ENCODE measurements at regions not wholly inside any gene's neighbourhood (a gene's known extent, or its start where the extent isn't known, plus 50 kb on each side); places are given as distances from the start of the nearest gene placed in this dataset.
A peak's percentile ranks its signal among the peaks of the same experiment; 100 is the strongest.
"Not testable (repeated sequence)": the region's sequence is repeated elsewhere in the genome, so short reads cannot be mapped to it uniquely, and the experiment has no call there.

DNA sequence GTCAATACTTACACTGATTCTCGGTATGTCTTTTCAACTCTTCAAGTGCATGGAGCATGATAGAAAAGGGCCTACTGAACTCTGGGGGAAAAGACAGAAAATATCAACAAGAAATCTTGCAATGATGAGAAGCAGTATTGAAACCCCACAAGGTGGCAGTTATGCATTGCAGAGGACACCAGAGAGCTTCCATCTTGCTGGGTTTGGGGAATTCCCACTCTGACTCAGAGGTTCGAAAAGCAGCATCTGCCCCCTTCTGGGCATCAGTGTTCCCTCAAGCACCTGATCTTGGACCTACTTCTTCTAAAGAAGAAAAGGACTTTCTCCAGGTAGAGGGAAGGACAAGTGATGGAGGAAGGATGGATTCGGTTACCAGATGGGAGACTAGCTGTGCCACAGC lies 147.5 kb upstream of the OSBPL11 start:
- not testable (repeated sequence) for H3K4me1 ChIP-seq (ENCODE audit: control insufficient read depth in 2 of 2, insufficient read depth in 2 of 2, low read length in 2 of 2); H3K36me3 ChIP-seq (ENCODE audit: control insufficient read depth in 2 of 2, insufficient read depth in 2 of 2, low read length in 1 of 2); H3K27ac ChIP-seq (ENCODE audit: low read depth in 1 of 2, low read length in 1 of 2); H3K27me3 ChIP-seq (ENCODE audit: control insufficient read depth in 2 of 2, insufficient read depth in 1 of 2, low read length in 1 of 2); H3K9me3 ChIP-seq (ENCODE audit: control insufficient read depth in 2 of 2, insufficient read depth in 1 of 2, low read length in 1 of 2); H3K4me3 ChIP-seq (ENCODE audit: low read length in 2 of 2)
- 68% methylated on average over 2 of the region's 3 CpGs for WGBS
- peak in 1 of 9 donors; percentile 12 for DNase-seq (ENCODE audit: low read depth in 6 of 9, low spot score in 9 of 9)

DNA sequence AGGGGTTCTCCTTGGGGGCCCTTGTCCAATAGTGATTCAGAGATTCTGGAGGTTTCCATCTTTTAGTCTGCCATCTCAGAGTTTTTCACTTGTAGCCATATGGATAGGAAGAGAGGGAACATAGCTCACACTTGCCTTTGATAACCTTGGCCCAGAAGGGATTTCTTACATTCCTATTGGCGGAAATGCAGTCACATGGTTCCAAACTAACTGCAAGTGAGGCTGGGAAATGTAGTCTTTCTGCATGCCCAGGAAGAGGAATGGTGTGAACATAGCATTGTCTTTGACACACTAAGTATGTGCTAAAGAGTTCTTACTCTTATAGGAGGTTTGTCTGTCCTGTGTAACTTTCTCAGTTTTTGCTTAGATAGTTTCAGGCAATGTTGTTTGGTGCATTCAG lies 161.8 kb upstream of the OSBPL11 start:
- H3K9me3 ChIP-seq (ENCODE audit: control insufficient read depth in 2 of 2, insufficient read depth in 1 of 2, low read length in 1 of 2); H3K4me3 ChIP-seq (ENCODE audit: low read length in 2 of 2); H3K27ac ChIP-seq (ENCODE audit: low read depth in 1 of 2, low read length in 1 of 2); H3K4me1 ChIP-seq (ENCODE audit: control insufficient read depth in 2 of 2, insufficient read depth in 2 of 2, low read length in 2 of 2); H3K27me3 ChIP-seq (ENCODE audit: control insufficient read depth in 2 of 2, insufficient read depth in 1 of 2, low read length in 1 of 2); H3K36me3 ChIP-seq (ENCODE audit: control insufficient read depth in 2 of 2, insufficient read depth in 2 of 2, low read length in 1 of 2): not testable (repeated sequence)
- DNase-seq (ENCODE audit: low read depth in 6 of 9, low spot score in 9 of 9), result peak in 1 of 9 donors; percentile 16
- 89% methylated on average over 1 of the region's 1 CpG for WGBS

DNA sequence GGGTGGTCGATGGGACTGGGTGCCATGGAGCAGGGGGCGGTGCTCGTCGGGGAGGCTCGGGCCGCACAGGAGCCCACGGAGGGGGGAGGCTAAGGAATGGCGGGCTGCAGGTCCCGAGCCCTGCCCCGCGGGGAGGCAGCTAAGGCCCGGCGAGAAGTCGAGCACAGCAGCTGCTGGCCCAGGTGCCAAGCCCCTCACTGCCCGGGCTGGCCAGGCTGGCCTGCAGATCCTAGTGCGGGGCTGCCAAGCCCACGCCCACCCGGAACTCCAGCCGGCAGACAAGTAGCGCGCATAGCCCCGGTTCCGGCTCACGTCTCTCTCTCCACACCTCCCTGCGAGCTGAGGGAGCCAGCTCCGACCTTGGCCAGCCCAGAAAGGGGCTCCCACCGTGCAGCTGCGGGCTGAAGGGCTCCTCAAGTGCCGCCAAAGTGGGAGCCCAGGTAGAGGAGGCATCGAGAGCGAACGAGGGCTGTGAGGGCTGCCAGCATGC lies 163.4 kb upstream of the OSBPL11 start:
- H3K36me3 ChIP-seq (ENCODE audit: control insufficient read depth in 2 of 2, insufficient read depth in 2 of 2, low read length in 1 of 2); DNase-seq (ENCODE audit: low read depth in 6 of 9, low spot score in 9 of 9); H3K4me3 ChIP-seq (ENCODE audit: low read length in 2 of 2); H3K9me3 ChIP-seq (ENCODE audit: control insufficient read depth in 2 of 2, insufficient read depth in 1 of 2, low read length in 1 of 2); H3K27ac ChIP-seq (ENCODE audit: low read depth in 1 of 2, low read length in 1 of 2); H3K4me1 ChIP-seq (ENCODE audit: control insufficient read depth in 2 of 2, insufficient read depth in 2 of 2, low read length in 2 of 2); H3K27me3 ChIP-seq (ENCODE audit: control insufficient read depth in 2 of 2, insufficient read depth in 1 of 2, low read length in 1 of 2): not testable (repeated sequence)
- WGBS, result 96% methylated on average over 32 of the region's 32 CpGs

DNA sequence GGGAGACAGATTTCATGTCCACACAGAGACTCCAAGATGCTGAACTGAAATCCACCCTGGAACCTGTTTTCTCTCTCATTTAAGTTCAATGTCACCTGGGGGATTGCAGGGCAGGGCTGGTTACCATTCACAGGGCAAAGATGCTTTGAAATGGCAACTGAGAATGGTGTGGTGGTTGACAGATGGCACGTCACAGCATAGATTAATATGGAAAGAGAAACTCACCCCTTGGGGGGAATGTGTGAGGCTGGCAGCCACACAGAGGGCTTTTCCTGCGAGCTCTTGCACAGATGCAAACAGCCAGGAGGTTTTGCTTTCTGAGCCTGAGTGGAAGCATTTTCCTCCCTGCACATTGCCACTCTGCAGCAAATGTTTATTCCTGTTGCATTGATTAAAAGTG lies 167.3 kb upstream of the OSBPL11 start:
- H3K36me3 ChIP-seq (ENCODE audit: control insufficient read depth in 2 of 2, insufficient read depth in 2 of 2, low read length in 1 of 2); H3K27ac ChIP-seq (ENCODE audit: low read depth in 1 of 2, low read length in 1 of 2); H3K4me1 ChIP-seq (ENCODE audit: control insufficient read depth in 2 of 2, insufficient read depth in 2 of 2, low read length in 2 of 2); H3K9me3 ChIP-seq (ENCODE audit: control insufficient read depth in 2 of 2, insufficient read depth in 1 of 2, low read length in 1 of 2); H3K4me3 ChIP-seq (ENCODE audit: low read length in 2 of 2); DNase-seq (ENCODE audit: low read depth in 6 of 9, low spot score in 9 of 9): not testable (repeated sequence)
- WGBS, result 76% methylated on average over 2 of the region's 2 CpGs
- peaks cover 4 to 29% of the 10 kb centered on the region in 2 donors for H3K27me3 ChIP-seq (ENCODE audit: control insufficient read depth in 2 of 2, insufficient read depth in 1 of 2, low read length in 1 of 2)

DNA sequence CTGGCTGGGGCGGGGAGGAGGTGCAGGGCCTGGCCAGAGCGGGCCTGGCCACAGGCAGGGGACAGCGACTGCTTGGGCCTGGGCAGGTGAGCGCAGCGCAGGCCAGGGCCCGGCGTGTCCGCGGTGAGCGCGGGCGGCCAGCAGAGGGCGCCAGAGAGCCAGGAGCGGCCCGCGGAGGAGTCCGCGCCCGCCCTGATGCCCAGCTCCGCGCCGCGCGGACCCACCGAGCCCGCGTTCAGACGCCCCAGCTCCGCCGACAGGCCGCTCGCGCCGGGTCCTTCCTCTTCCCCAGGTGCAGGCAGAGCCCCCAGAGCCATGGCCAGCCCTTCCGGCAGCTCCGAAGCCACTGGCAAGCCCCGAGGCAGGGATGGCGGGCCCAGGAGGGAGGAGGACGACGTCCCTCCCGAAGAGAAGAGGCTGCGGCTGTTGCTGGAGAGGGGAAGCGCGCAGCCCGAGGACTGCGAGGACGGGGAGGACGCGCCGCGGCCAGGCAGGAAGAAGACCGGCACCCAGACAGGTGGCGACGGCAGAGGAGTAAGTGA lies 171.1 kb upstream of the OSBPL11 start:
- H3K4me3 ChIP-seq (ENCODE audit: low read length in 2 of 2), result peak overlapping the region in 1 of 2 donors; percentile 46
- not testable (repeated sequence) for H3K4me1 ChIP-seq (ENCODE audit: control insufficient read depth in 2 of 2, insufficient read depth in 2 of 2, low read length in 2 of 2); H3K27ac ChIP-seq (ENCODE audit: low read depth in 1 of 2, low read length in 1 of 2); H3K36me3 ChIP-seq (ENCODE audit: control insufficient read depth in 2 of 2, insufficient read depth in 2 of 2, low read length in 1 of 2); H3K9me3 ChIP-seq (ENCODE audit: control insufficient read depth in 2 of 2, insufficient read depth in 1 of 2, low read length in 1 of 2)
- peaks cover 4 to 31% of the 10 kb centered on the region in 2 donors for H3K27me3 ChIP-seq (ENCODE audit: control insufficient read depth in 2 of 2, insufficient read depth in 1 of 2, low read length in 1 of 2)
- DNase-seq (ENCODE audit: low read depth in 6 of 9, low spot score in 9 of 9), result peak in 6 of 9 donors; percentile 11 to 60 (median 37)
- WGBS, result under 1% methylated on average over 54 of the region's 54 CpGs

DNA sequence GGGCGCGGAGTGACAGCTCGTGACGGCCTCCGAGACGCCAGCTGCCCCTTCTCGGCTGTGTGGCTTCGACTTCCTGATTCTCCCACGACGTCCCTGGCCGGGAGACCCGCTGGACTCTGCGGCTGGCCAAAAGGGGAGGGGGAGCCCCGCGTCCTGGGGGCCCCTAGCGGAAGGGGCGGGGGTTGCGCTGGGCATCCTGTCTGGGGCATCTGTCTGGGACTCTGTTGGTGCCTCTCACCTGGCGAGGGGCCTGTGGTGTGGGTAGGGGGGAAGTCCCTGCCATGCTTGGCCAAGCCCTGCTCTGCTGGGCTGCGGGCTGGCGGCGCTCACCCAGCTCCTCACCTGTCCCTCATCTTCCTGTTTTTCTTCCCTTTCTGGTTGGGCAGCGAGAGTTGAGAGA lies 171.6 kb upstream of the OSBPL11 start:
- not testable (repeated sequence) for DNase-seq (ENCODE audit: low read depth in 6 of 9, low spot score in 9 of 9); H3K9me3 ChIP-seq (ENCODE audit: control insufficient read depth in 2 of 2, insufficient read depth in 1 of 2, low read length in 1 of 2); H3K36me3 ChIP-seq (ENCODE audit: control insufficient read depth in 2 of 2, insufficient read depth in 2 of 2, low read length in 1 of 2); H3K27ac ChIP-seq (ENCODE audit: low read depth in 1 of 2, low read length in 1 of 2); H3K4me1 ChIP-seq (ENCODE audit: control insufficient read depth in 2 of 2, insufficient read depth in 2 of 2, low read length in 2 of 2)
- peaks cover 4 to 31% of the 10 kb centered on the region in 2 donors for H3K27me3 ChIP-seq (ENCODE audit: control insufficient read depth in 2 of 2, insufficient read depth in 1 of 2, low read length in 1 of 2)
- WGBS, result 2% methylated on average over 23 of the region's 23 CpGs
- peak overlapping the region in 1 of 2 donors; percentile 46 for H3K4me3 ChIP-seq (ENCODE audit: low read length in 2 of 2)

DNA sequence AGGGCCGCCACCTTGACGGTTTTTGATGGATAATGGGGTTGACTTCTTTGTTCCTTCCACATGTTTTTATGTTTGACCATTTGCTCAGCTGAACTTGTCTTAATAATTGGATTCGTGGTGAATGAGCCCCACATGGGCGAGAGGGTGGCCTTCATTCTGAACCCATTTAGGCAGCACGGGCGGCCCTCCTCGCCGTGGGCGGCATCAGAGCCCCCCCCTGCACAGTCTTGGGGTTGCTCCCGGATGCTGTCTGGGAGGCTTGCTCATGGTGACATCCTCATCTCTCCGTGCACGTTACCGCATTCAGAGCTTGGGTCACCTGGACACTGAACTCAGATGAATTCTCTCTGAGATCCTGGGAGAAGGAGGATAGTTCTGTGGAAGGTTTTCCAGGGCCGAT lies 172.3 kb upstream of the OSBPL11 start:
- peaks cover 4 to 31% of the 10 kb centered on the region in 2 donors for H3K27me3 ChIP-seq (ENCODE audit: control insufficient read depth in 2 of 2, insufficient read depth in 1 of 2, low read length in 1 of 2)
- DNase-seq (ENCODE audit: low read depth in 6 of 9, low spot score in 9 of 9), result no peak
- H3K4me3 ChIP-seq (ENCODE audit: low read length in 2 of 2), result no peak overlapping the region
- no peak overlapping the region for H3K27ac ChIP-seq (ENCODE audit: low read depth in 1 of 2, low read length in 1 of 2)
- WGBS, result 95% methylated on average over 14 of the region's 14 CpGs
- H3K36me3 ChIP-seq (ENCODE audit: control insufficient read depth in 2 of 2, insufficient read depth in 2 of 2, low read length in 1 of 2), result no peaks in the 10 kb centered on the region
- H3K9me3 ChIP-seq (ENCODE audit: control insufficient read depth in 2 of 2, insufficient read depth in 1 of 2, low read length in 1 of 2), result no peaks in the 10 kb centered on the region
- H3K4me1 ChIP-seq (ENCODE audit: control insufficient read depth in 2 of 2, insufficient read depth in 2 of 2, low read length in 2 of 2), result no peaks in the 10 kb centered on the region

DNA sequence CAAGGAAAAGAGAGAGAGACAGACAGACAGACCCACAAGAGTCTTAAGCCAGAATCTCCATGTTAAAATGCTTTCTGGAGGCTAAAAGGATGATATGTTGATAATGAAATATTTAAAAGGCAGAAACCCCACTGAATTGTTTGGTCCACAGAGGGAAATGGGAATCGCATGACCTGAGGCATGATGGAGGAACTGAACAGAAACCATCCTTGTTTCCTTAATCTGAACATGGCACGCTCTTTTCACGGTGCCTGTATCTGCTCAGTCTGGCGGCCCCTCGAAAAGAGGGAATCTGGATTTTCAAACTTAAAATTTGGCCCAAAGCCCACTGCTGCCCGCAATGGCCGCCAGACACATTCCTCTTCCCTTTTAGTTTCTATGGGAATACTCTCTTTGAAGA lies 173.5 kb upstream of the OSBPL11 start:
- WGBS, result 64% methylated on average over 7 of the region's 7 CpGs

DNA sequence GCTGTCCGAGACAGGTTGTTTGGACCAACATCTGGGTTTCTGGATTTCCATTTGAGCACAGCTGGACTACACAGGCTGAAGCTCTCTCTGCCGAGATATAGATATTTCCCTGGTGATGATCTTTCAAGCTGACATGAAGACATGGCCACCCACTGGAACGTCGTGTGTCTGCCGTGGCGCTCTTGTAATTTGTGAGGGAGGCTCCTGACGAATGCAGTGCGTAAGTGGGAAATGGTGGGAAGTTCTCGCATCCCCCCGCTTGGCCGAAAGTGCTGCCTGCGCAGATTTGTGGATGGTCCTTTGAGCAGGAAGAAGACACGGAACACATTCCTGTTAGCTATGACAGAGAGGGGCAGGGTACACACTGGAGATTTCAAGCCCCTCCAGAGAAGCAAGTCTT lies 176.2 kb upstream of the OSBPL11 start:
- H3K4me3 ChIP-seq (ENCODE audit: low read length in 2 of 2); H3K36me3 ChIP-seq (ENCODE audit: control insufficient read depth in 2 of 2, insufficient read depth in 2 of 2, low read length in 1 of 2); H3K9me3 ChIP-seq (ENCODE audit: control insufficient read depth in 2 of 2, insufficient read depth in 1 of 2, low read length in 1 of 2); H3K27ac ChIP-seq (ENCODE audit: low read depth in 1 of 2, low read length in 1 of 2); DNase-seq (ENCODE audit: low read depth in 6 of 9, low spot score in 9 of 9); H3K4me1 ChIP-seq (ENCODE audit: control insufficient read depth in 2 of 2, insufficient read depth in 2 of 2, low read length in 2 of 2): not testable (repeated sequence)
- H3K27me3 ChIP-seq (ENCODE audit: control insufficient read depth in 2 of 2, insufficient read depth in 1 of 2, low read length in 1 of 2), result peaks cover 4 to 12% of the 10 kb centered on the region in 2 donors
- WGBS, result 86% methylated on average over 13 of the region's 13 CpGs

More for the DNA sequence above, 173.5 kb upstream of the OSBPL11 start:
- H3K36me3 ChIP-seq (ENCODE audit: control insufficient read depth in 2 of 2, insufficient read depth in 2 of 2, low read length in 1 of 2); H3K4me3 ChIP-seq (ENCODE audit: low read length in 2 of 2); DNase-seq (ENCODE audit: low read depth in 6 of 9, low spot score in 9 of 9); H3K4me1 ChIP-seq (ENCODE audit: control insufficient read depth in 2 of 2, insufficient read depth in 2 of 2, low read length in 2 of 2); H3K27ac ChIP-seq (ENCODE audit: low read depth in 1 of 2, low read length in 1 of 2); H3K9me3 ChIP-seq (ENCODE audit: control insufficient read depth in 2 of 2, insufficient read depth in 1 of 2, low read length in 1 of 2): not testable (repeated sequence)
- H3K27me3 ChIP-seq (ENCODE audit: control insufficient read depth in 2 of 2, insufficient read depth in 1 of 2, low read length in 1 of 2), result peaks cover 4 to 27% of the 10 kb centered on the region in 2 donors

All from thymus (tissue), 11 donors.